Memory B cell (primary cell): ENCODE measurements at regions not wholly inside any gene's neighbourhood (a gene's known extent, or its start where the extent isn't known, plus 50 kb on each side); places are given as distances from the start of the nearest gene placed in this dataset.

Experiments used
- ATAC-seq: fragments of 150-1000 bp; cut with Tn5 transposase; 2 replicates; pipeline ENCODE4 v1.10.0; 2021; ENCODE audit warnings: low read depth, mild to moderate bottlenecking, moderate library complexity
- DNase-seq, 2 donors: peaks; one replicate each; pipeline ENCODE4 v3.0.0; 2022; ENCODE audit warnings: low spot score in 2 of 2
- H3K27ac Mint-ChIP-seq: one replicate; pipeline ENCODE4 v1.8.0; 2022; ENCODE audit warnings: mild to moderate bottlenecking, moderate library complexity, mixed read lengths
- H3K27me3 Mint-ChIP-seq: one replicate; pipeline ENCODE4 v1.8.0; 2022; ENCODE audit warnings: mixed read lengths
- H3K36me3 Mint-ChIP-seq: one replicate; pipeline ENCODE4 v1.8.0; 2022; ENCODE audit warnings: mild to moderate bottlenecking, mixed read lengths
- H3K4me1 Mint-ChIP-seq: one replicate; pipeline ENCODE4 v1.8.0; 2022; ENCODE audit warnings: mixed read lengths
- H3K4me3 Mint-ChIP-seq: one replicate; pipeline ENCODE4 v1.8.0; 2022; ENCODE audit warnings: mild to moderate bottlenecking, moderate library complexity, mixed read lengths
- H3K9me3 Mint-ChIP-seq: one replicate; pipeline ENCODE4 v1.8.0; 2022; ENCODE audit warnings: mixed read lengths

DNA sequence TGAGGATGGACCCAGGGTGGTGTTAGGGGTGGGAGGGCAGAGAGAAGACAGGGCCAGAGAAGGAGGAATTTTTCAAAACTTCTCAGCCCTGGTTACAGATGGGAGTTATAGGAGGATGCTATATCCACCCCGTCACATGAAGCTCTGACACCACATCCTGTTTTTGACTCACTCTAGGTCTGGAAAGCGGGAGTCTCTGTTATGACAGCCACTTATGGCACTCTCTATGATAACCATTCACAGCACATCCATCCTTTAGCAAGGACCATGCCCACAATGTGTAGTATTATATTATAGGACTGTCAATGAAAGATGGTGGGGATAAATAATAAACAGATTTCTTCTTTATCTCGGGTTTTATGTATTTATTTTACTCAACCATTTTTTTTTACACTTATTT, 461.2 kb downstream of the CDH2 start:
- no peaks in the 10 kb centered on the region for H3K4me1 Mint-ChIP-seq
- no peaks in the 10 kb centered on the region for H3K36me3 Mint-ChIP-seq
- no peak overlapping the region for H3K27ac Mint-ChIP-seq
- peaks cover 4% of the 10 kb centered on the region for H3K9me3 Mint-ChIP-seq
- ATAC-seq (no peak), DNase-seq (no peak)
- H3K4me3 Mint-ChIP-seq = no peak overlapping the region
- no peaks in the 10 kb centered on the region for H3K27me3 Mint-ChIP-seq

DNA sequence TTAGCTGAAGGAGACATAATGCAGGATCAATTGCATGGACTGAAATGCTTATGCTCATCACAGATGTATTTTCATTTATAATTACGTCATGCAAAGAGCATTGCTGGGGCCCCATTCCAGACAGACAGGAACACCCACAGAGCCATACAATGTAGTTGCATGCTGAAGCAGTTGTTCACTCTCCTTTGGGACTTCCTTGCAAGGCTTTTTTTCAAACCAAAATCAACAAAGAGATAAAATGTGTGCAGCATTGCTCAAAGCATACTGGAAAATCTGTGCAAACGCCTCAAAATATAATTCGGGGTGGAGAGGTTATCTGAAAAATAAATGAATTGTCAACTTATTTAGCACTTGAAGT, 463.2 kb downstream of the CDH2 start:
- ATAC-seq = no peak
- peaks cover 5% of the 10 kb centered on the region for H3K9me3 Mint-ChIP-seq
- H3K36me3 Mint-ChIP-seq = no peaks in the 10 kb centered on the region
- H3K4me1 Mint-ChIP-seq = no peaks in the 10 kb centered on the region
- no peak overlapping the region for H3K27ac Mint-ChIP-seq
- no peak for DNase-seq
- H3K4me3 Mint-ChIP-seq = no peak overlapping the region
- no peaks in the 10 kb centered on the region for H3K27me3 Mint-ChIP-seq

- peaks cover 5% of the 10 kb centered on the region for H3K9me3 Mint-ChIP-seq
Observed at GRCh38 chr18:27713037-27713737, 463.7 kb downstream of the CDH2 start.

GRCh38 chr18:27712066-27712465, 464.9 kb downstream of the CDH2 start:
- no peak for DNase-seq
- H3K36me3 Mint-ChIP-seq = no peaks in the 10 kb centered on the region
- H3K9me3 Mint-ChIP-seq = peaks cover 5% of the 10 kb centered on the region
- no peak for ATAC-seq
- H3K4me3 Mint-ChIP-seq = no peak overlapping the region
- no peaks in the 10 kb centered on the region for H3K4me1 Mint-ChIP-seq
- H3K27me3 Mint-ChIP-seq = no peaks in the 10 kb centered on the region
- H3K27ac Mint-ChIP-seq = no peak overlapping the region

More at GRCh38 chr18:27713037-27713737, 463.7 kb downstream of the CDH2 start:
- no peak for ATAC-seq
- Mint-ChIP-seq H3K4me1 (no peaks in the 10 kb centered on the region), H3K27me3 (no peaks in the 10 kb centered on the region), H3K36me3 (no peaks in the 10 kb centered on the region), H3K27ac (no peak overlapping the region), H3K4me3 (no peak overlapping the region)
- DNase-seq = no peak

GRCh38 chr18:27711382-27711781, 465.5 kb downstream of the CDH2 start:
- Mint-ChIP-seq H3K9me3 (peaks cover 1% of the 10 kb centered on the region), H3K27ac (no peak overlapping the region), H3K4me1 (no peaks in the 10 kb centered on the region), H3K27me3 (no peaks in the 10 kb centered on the region), H3K36me3 (no peaks in the 10 kb centered on the region), H3K4me3 (no peak overlapping the region)
- no peak for ATAC-seq
- no peak for DNase-seq

- H3K27ac Mint-ChIP-seq = no peak overlapping the region
- DNase-seq (no peak), ATAC-seq (no peak)
- H3K4me1 Mint-ChIP-seq = no peaks in the 10 kb centered on the region
- no peaks in the 10 kb centered on the region for H3K27me3 Mint-ChIP-seq
- H3K9me3 Mint-ChIP-seq = peaks cover 1% of the 10 kb centered on the region
- H3K4me3 Mint-ChIP-seq = no peak overlapping the region
- H3K36me3 Mint-ChIP-seq = no peaks in the 10 kb centered on the region
Observed at GRCh38 chr18:27709344-27709743, 467.6 kb downstream of the CDH2 start.

GRCh38 chr18:27707201-27707600, 469.7 kb downstream of the CDH2 start:
- ATAC-seq = no peak
- DNase-seq = no peak
- no peak overlapping the region for H3K4me3 Mint-ChIP-seq
- H3K4me1 Mint-ChIP-seq = no peaks in the 10 kb centered on the region
- no peaks in the 10 kb centered on the region for H3K36me3 Mint-ChIP-seq
- no peaks in the 10 kb centered on the region for H3K27me3 Mint-ChIP-seq
- peaks cover 1% of the 10 kb centered on the region for H3K9me3 Mint-ChIP-seq
- H3K27ac Mint-ChIP-seq = no peak overlapping the region

DNA sequence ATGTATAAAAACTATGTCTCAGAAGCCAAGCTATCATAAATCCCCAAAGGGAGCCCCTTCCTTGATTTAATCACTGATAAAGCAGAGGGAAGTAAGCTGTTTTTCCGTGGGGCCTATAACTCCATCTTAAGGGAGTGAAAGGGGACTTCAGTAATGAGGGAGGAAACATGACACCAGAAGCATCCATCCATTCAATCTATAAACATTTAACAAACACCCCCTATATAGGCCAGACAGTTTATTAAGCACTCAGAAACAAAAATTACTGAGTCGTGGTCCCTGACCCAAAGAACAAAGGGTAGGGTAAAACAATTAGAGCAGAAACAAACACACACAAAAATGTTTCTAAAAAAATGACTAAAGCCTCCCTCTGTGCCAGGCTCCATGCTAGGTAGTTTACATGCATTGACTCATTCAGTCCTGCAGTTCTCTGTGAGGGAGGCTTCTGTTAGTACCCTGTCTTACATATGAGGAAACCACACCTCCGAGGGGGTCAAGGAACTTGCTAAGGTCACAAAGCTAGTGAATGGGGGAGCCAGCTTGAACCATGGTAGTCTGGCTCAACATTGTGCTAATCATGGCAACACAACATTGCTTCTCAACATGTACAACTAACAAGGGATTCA, 472.1 kb downstream of the CDH2 start:
- H3K4me1 Mint-ChIP-seq = no peaks in the 10 kb centered on the region
- H3K4me3 Mint-ChIP-seq = no peak overlapping the region
- no peaks in the 10 kb centered on the region for H3K27me3 Mint-ChIP-seq
- DNase-seq = no peak
- no peak for ATAC-seq
- no peaks in the 10 kb centered on the region for H3K36me3 Mint-ChIP-seq
- H3K27ac Mint-ChIP-seq = no peak overlapping the region
- peaks cover 1% of the 10 kb centered on the region for H3K9me3 Mint-ChIP-seq

- ATAC-seq = no peak
- no peak overlapping the region for H3K4me3 Mint-ChIP-seq
- no peaks in the 10 kb centered on the region for H3K36me3 Mint-ChIP-seq
Observed at GRCh38 chr18:27699137-27699536, 477.8 kb downstream of the CDH2 start.

DNA sequence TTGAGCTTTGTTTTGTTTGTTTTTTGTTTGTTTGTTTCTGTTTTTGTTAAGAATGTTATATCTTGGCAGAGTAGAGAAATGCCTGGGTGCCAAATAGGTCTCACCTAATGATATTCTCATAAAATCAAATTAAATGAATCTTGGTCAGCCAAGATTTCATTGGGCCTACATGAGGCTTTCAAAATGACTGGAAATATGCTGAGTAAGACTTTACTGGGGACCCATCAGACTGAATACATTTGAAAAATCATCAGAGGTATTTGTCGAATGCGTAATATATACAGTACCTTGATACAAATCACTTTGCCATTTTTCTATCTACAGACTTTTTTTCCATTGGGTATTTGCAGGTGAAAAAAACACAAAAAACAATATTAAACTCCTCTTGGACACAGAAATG, 480.8 kb downstream of the CDH2 start:
- H3K27ac Mint-ChIP-seq = no peak overlapping the region
- ATAC-seq = no peak
- peaks cover 2% of the 10 kb centered on the region for H3K9me3 Mint-ChIP-seq
- no peaks in the 10 kb centered on the region for H3K4me1 Mint-ChIP-seq
- no peaks in the 10 kb centered on the region for H3K36me3 Mint-ChIP-seq
- DNase-seq = no peak
- H3K27me3 Mint-ChIP-seq = no peaks in the 10 kb centered on the region
- H3K4me3 Mint-ChIP-seq = no peak overlapping the region

More at GRCh38 chr18:27699137-27699536, 477.8 kb downstream of the CDH2 start:
- Mint-ChIP-seq H3K4me1 (no peaks in the 10 kb centered on the region), H3K27ac (no peak overlapping the region), H3K27me3 (no peaks in the 10 kb centered on the region), H3K9me3 (peaks cover 1% of the 10 kb centered on the region)
- DNase-seq = no peak

GRCh38 chr18:27695503-27695902, 481.4 kb downstream of the CDH2 start:
- H3K27me3 Mint-ChIP-seq = no peaks in the 10 kb centered on the region
- H3K9me3 Mint-ChIP-seq = peaks cover 1% of the 10 kb centered on the region
- no peak overlapping the region for H3K4me3 Mint-ChIP-seq

DNA sequence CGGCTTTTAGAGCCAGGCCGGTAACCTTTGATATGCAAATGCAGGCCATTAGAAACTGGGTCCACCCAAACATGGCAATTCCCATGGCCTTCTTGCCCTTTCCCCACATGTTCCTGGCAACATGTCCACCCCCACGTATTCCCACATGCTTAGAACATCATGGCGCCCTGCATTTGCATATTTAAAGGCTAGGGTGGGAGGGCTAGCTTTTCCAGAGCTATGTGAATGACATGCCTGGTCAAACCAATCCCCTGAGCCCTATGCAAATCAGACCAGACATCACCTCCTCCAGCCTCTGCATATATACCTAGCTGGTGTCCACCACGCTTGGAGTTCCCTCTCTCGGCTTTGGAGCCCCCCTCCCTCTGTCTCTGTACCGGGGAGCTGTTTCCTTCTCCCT, 481.9 kb downstream of the CDH2 start:
- no peak for DNase-seq
- no peak overlapping the region for H3K4me3 Mint-ChIP-seq
- no peak for ATAC-seq
- peaks cover 1% of the 10 kb centered on the region for H3K9me3 Mint-ChIP-seq
- no peaks in the 10 kb centered on the region for H3K27me3 Mint-ChIP-seq
- no peak overlapping the region for H3K27ac Mint-ChIP-seq
- H3K36me3 Mint-ChIP-seq = no peaks in the 10 kb centered on the region
- H3K4me1 Mint-ChIP-seq = no peaks in the 10 kb centered on the region

More at GRCh38 chr18:27695503-27695902, 481.4 kb downstream of the CDH2 start:
- ATAC-seq (no peak), DNase-seq (no peak)
- Mint-ChIP-seq H3K4me1 (no peaks in the 10 kb centered on the region), H3K36me3 (no peaks in the 10 kb centered on the region), H3K27ac (no peak overlapping the region)

- no peaks in the 10 kb centered on the region for H3K4me1 Mint-ChIP-seq
- peaks cover 5% of the 10 kb centered on the region for H3K9me3 Mint-ChIP-seq
- DNase-seq = no peak
- no peaks in the 10 kb centered on the region for H3K36me3 Mint-ChIP-seq
- H3K4me3 Mint-ChIP-seq = no peak overlapping the region
- no peak for ATAC-seq
- no peaks in the 10 kb centered on the region for H3K27me3 Mint-ChIP-seq
- H3K27ac Mint-ChIP-seq = no peak overlapping the region
Observed at GRCh38 chr18:27688581-27688980, 488.3 kb downstream of the CDH2 start.

GRCh38 chr18:27687351-27687979, 489.5 kb downstream of the CDH2 start:
- H3K27me3 Mint-ChIP-seq = no peaks in the 10 kb centered on the region
- H3K36me3 Mint-ChIP-seq = no peaks in the 10 kb centered on the region
- H3K4me1 Mint-ChIP-seq = no peaks in the 10 kb centered on the region
- no peak overlapping the region for H3K4me3 Mint-ChIP-seq
- ATAC-seq (no peak), DNase-seq (no peak)
- no peak overlapping the region for H3K27ac Mint-ChIP-seq
- peaks cover 5% of the 10 kb centered on the region for H3K9me3 Mint-ChIP-seq
